A549 (cell line): ENCODE measurements at regions not wholly inside any gene's neighbourhood (a gene's known extent, or its start where the extent isn't known, plus 50 kb on each side); places are given as distances from the start of the nearest gene placed in this dataset.

Experiments
- ATAC-seq, 2 experiments: fragments of 200-7000 bp in 1 of 2; fragments of >200 bp in 1 of 2; cut with Nextera tagmentation in 1 of 2; cut with Tn5 transposase in 1 of 2; 3 replicates each; pipeline versions ENCODE4 v1.8.0 to v1.9.1; 2018 to 2020; ENCODE audit warnings: mild to moderate bottlenecking in 1 of 2, moderate library complexity in 1 of 2
- CTCF ChIA-PET: fragments of 300-600 bp; sonication (Branson Sonifier 250); formaldehyde crosslinking; extraction: SDS; loops from one replicate; lab custom pipeline; 2021; ENCODE audit warnings: antibody characterized with exemption, inconsistent platforms; lab: Yijun Ruan, JAX
- POLR2A ChIA-PET: fragments of 350-600 bp; formaldehyde crosslinking; extraction: SDS; loops from one replicate; lab custom pipeline; 2021; ENCODE audit warnings: antibody characterized with exemption, inconsistent platforms; lab: Yijun Ruan, JAX
- DNase-seq, 2 experiments: peaks; one replicate each; pipeline versions ENCODE4 v3.0.0 to v3.0.0-alpha.2; 2011 to 2016; ENCODE audit warnings: low read depth in 1 of 2, low spot score in 1 of 2
- FAIRE-seq: peaks from 2 replicates; lab custom pipeline; 2011; peaks lifted over from hg19 to GRCh38; lab: Jason Lieb, UNC
- H3K27ac ChIP-seq, 2 experiments: fragments of >200 bp; sonication (Bioruptor Twin); formaldehyde crosslinking; 3 replicates each; pipeline ENCODE4 v1.5.1; 2016 to 2017
- H3K4me1 ChIP-seq: fragments of >200 bp; sonication (Bioruptor Twin); formaldehyde crosslinking; 3 replicates; pipeline ENCODE4 v1.6.1; 2016
- H3K4me2 ChIP-seq: fragments of >200 bp; sonication (Bioruptor Twin); formaldehyde crosslinking; 3 replicates; pipeline ENCODE4 v1.6.1; 2016
- H3K4me3 ChIP-seq: fragments of >200 bp; sonication (Bioruptor Twin); formaldehyde crosslinking; 3 replicates; pipeline ENCODE4 v1.5.1; 2016
- H3K9me3 ChIP-seq: fragments of >200 bp; sonication (Bioruptor Twin); formaldehyde crosslinking; 3 replicates; pipeline ENCODE4 v1.6.1; 2016
- ATOH8 ChIP-seq: fragments of 250-450 bp; sonication (Bioruptor Pico); IDR thresholded peaks from 2 replicates; pipeline ENCODE4 v1.5.0; 2020; ENCODE audit warnings: low read depth, mild to moderate bottlenecking, moderate library complexity
- CHD2 ChIP-seq: fragments of 150-350 bp; IDR thresholded peaks from 2 replicates; pipeline ENCODE4 v1.6.1; 2014; ENCODE audit warnings: low read length; ENCODE audit not compliant: partially characterized antibody
- EHF ChIP-seq: fragments of 250-450 bp; sonication (Bioruptor Pico); IDR thresholded peaks from 2 replicates; pipeline ENCODE4 v1.5.0; 2020; ENCODE audit warnings: mild to moderate bottlenecking
- EHMT2 ChIP-seq: fragments of 200-600 bp; sonication (generic); IDR thresholded peaks from 2 replicates; pipeline ENCODE4 v1.6.1; 2016; ENCODE audit warnings: antibody characterized with exemption, low read depth, mild to moderate bottlenecking, moderate library complexity
- GATA3 ChIP-seq: IDR thresholded peaks from 2 replicates; pipeline ENCODE4 v1.6.1; 2012; ENCODE audit warnings: borderline replicate concordance
- HEYL ChIP-seq: fragments of 250-450 bp; sonication (Bioruptor Pico); IDR thresholded peaks from 2 replicates; pipeline ENCODE4 v1.8.0; 2021; ENCODE audit warnings: mild to moderate bottlenecking, moderate library complexity
- HOXA7 ChIP-seq: fragments of 250-450 bp; sonication (Bioruptor Pico); IDR thresholded peaks from 2 replicates; pipeline ENCODE4 v1.5.0; 2020; ENCODE audit warnings: mild to moderate bottlenecking, moderate library complexity
- HOXB5 ChIP-seq: fragments of 250-450 bp; sonication (Bioruptor Pico); IDR thresholded peaks from 2 replicates; pipeline ENCODE4 v1.5.0; 2020; ENCODE audit warnings: mild to moderate bottlenecking, moderate library complexity
- JUN ChIP-seq, 2 experiments: fragments of >200 bp; sonication (Bioruptor Twin); formaldehyde crosslinking; IDR thresholded peaks; 2 replicates in 1 of 2; 3 replicates in 1 of 2; pipeline ENCODE4 v1.6.1; 2016 to 2017
- JUNB ChIP-seq: fragments of >200 bp; sonication (Bioruptor Twin); formaldehyde crosslinking; IDR thresholded peaks from 2 replicates; pipeline ENCODE4 v1.6.1; 2016
- KDM1A ChIP-seq: fragments of 200-600 bp; sonication (generic); IDR thresholded peaks from 2 replicates; pipeline ENCODE4 v1.6.1; 2016; ENCODE audit warnings: low read depth, mild to moderate bottlenecking
- POLR2A ChIP-seq: IDR thresholded peaks from 2 replicates; pipeline ENCODE4 v1.6.1; 2012; ENCODE audit warnings: mild to moderate bottlenecking, low read length
- POLR2AphosphoS2 ChIP-seq: conservative IDR thresholded peaks from 2 replicates; pipeline ENCODE4 v1.6.1; 2012; ENCODE audit warnings: low read length, improper control_type of control experiment, inconsistent platforms
- RAD21 ChIP-seq, 2 experiments: fragments of >200 bp in 1 of 2; sonication (Bioruptor Twin) in 1 of 2; formaldehyde crosslinking in 1 of 2; IDR thresholded peaks in 1 of 2; conservative IDR thresholded peaks in 1 of 2; 2 replicates in 1 of 2; 3 replicates in 1 of 2; pipeline ENCODE4 v1.6.1; 2012 to 2018; ENCODE audit warnings: inconsistent platforms in 1 of 2
- RFX5 ChIP-seq: fragments of 450-650 bp; IDR thresholded peaks from 2 replicates; pipeline ENCODE4 v1.7.1; 2014; ENCODE audit warnings: antibody characterized with exemption, mild to moderate bottlenecking, moderate library complexity
- SMC3 ChIP-seq: fragments of >200 bp; sonication (Bioruptor Twin); formaldehyde crosslinking; IDR thresholded peaks from 3 replicates; pipeline ENCODE4 v1.6.1; 2018; ENCODE audit warnings: inconsistent platforms
- ZC3H11A ChIP-seq: fragments of 450-650 bp; IDR thresholded peaks from 2 replicates; pipeline ENCODE4 v1.6.1; 2014; ENCODE audit warnings: antibody characterized with exemption, mild to moderate bottlenecking
- ZFP36 ChIP-seq: fragments of 450-650 bp; IDR thresholded peaks from 2 replicates; pipeline ENCODE4 v1.6.1; 2014; ENCODE audit warnings: borderline replicate concordance; ENCODE audit not compliant: partially characterized antibody
- ZNF302 ChIP-seq: fragments of 250-450 bp; sonication (Bioruptor Pico); IDR thresholded peaks from 2 replicates; pipeline ENCODE4 v1.9.0; 2021; ENCODE audit warnings: inconsistent platforms, mild to moderate bottlenecking, moderate library complexity
- WGBS: methylation state at CpG from one replicate; pipeline ENCODE4 v1.1.6; 2017; ENCODE audit errors: missing lambda C conversion rate; 5-methylcytosine and 5-hydroxymethylcytosine counted together
- TF ChIP-seq, protein P1 (sequence below): IDR thresholded peaks from 2 replicates; pipeline ENCODE4 v1.6.1; 2012
- TF ChIP-seq, protein P2 (sequence below): fragments of 200-600 bp; sonication (generic); IDR thresholded peaks from 2 replicates; pipeline ENCODE4 v1.6.1; 2016; ENCODE audit warnings: antibody characterized with exemption, mild to moderate bottlenecking, moderate library complexity
- TF ChIP-seq, protein P3 (sequence below): fragments of 250-450 bp; sonication (Bioruptor Pico); IDR thresholded peaks from 2 replicates; pipeline ENCODE4 v1.5.0; 2021; ENCODE audit warnings: mild to moderate bottlenecking, moderate library complexity, borderline replicate concordance

DNA sequence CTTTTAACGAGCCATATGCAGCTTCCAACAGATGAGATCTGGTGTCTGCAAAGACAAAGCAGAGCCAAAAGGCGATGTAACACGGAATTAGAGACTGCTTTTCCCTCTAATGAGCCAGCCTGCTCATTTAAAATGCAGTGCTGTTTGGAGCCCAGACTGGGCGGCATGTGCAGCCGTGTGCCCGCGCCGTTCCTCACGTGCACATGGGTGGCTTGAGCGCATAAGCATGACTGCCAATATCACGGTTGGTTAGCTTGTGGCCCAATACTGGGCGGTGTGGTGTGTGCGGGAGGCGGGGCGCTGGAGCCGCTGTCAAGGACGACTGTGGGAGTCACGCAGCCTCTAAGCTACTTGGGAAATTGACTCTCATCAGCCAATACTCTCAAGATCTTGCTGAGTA is 87.0 kb upstream of the SCOC start:
- ATAC-seq (no peak), FAIRE-seq (no peak), DNase-seq (no peak)
- WGBS: 77% methylated on average over 18 of the region's 18 CpGs
- Histone ChIP-seq H3K4me2 (no peak overlapping the region), H3K27ac (no peak overlapping the region), H3K9me3 (no peaks in the 10 kb centered on the region), H3K4me3 (no peak overlapping the region), H3K4me1 (no peaks in the 10 kb centered on the region)
- TF ChIP-seq, protein P1, sequence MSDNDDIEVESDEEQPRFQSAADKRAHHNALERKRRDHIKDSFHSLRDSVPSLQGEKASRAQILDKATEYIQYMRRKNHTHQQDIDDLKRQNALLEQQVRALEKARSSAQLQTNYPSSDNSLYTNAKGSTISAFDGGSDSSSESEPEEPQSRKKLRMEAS: no peak
- TF ChIP-seq CHD2 (no peak), POLR2AphosphoS2 (no peak), ZNF302 (CRISPR knock-in tag) (no peak), RAD21 (conservative IDR thresholded peaks at IDR 0.05 in 1 of 2, IDR thresholded peaks at IDR 0.05 in 1 of 2) (no peak)
- TF ChIP-seq, protein P2, sequence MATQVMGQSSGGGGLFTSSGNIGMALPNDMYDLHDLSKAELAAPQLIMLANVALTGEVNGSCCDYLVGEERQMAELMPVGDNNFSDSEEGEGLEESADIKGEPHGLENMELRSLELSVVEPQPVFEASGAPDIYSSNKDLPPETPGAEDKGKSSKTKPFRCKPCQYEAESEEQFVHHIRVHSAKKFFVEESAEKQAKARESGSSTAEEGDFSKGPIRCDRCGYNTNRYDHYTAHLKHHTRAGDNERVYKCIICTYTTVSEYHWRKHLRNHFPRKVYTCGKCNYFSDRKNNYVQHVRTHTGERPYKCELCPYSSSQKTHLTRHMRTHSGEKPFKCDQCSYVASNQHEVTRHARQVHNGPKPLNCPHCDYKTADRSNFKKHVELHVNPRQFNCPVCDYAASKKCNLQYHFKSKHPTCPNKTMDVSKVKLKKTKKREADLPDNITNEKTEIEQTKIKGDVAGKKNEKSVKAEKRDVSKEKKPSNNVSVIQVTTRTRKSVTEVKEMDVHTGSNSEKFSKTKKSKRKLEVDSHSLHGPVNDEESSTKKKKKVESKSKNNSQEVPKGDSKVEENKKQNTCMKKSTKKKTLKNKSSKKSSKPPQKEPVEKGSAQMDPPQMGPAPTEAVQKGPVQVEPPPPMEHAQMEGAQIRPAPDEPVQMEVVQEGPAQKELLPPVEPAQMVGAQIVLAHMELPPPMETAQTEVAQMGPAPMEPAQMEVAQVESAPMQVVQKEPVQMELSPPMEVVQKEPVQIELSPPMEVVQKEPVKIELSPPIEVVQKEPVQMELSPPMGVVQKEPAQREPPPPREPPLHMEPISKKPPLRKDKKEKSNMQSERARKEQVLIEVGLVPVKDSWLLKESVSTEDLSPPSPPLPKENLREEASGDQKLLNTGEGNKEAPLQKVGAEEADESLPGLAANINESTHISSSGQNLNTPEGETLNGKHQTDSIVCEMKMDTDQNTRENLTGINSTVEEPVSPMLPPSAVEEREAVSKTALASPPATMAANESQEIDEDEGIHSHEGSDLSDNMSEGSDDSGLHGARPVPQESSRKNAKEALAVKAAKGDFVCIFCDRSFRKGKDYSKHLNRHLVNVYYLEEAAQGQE: no peak
- ChIA-PET POLR2A (no interaction called here), CTCF (no interaction called here)

GRCh38 chr4:140284456-140284855 is 89.0 kb upstream of the SCOC start:
- FAIRE-seq: no peak
- no peaks in the 10 kb centered on the region for H3K4me1 ChIP-seq
- 90% methylated on average over 2 of the region's 2 CpGs for WGBS
- no peak overlapping the region for H3K27ac ChIP-seq
- TF ChIP-seq EHF (CRISPR knock-in tag) (no peak), ZNF302 (CRISPR knock-in tag) (no peak), GATA3 (no peak), HEYL (CRISPR knock-in tag) (no peak), ATOH8 (CRISPR knock-in tag) (no peak), RAD21 (conservative IDR thresholded peaks at IDR 0.05 in 1 of 2, IDR thresholded peaks at IDR 0.05 in 1 of 2) (no peak), SMC3 (no peak), ZC3H11A (no peak), ZFP36 (no peak), JUN (IDR thresholded peaks at IDR 0.05) (no peak), JUNB (no peak), HOXB5 (no peak), EHMT2 (no peak), CHD2 (no peak), KDM1A (no peak), HOXA7 (no peak), POLR2A (no peak), RFX5 (no peak)
- TF ChIP-seq, protein P3, sequence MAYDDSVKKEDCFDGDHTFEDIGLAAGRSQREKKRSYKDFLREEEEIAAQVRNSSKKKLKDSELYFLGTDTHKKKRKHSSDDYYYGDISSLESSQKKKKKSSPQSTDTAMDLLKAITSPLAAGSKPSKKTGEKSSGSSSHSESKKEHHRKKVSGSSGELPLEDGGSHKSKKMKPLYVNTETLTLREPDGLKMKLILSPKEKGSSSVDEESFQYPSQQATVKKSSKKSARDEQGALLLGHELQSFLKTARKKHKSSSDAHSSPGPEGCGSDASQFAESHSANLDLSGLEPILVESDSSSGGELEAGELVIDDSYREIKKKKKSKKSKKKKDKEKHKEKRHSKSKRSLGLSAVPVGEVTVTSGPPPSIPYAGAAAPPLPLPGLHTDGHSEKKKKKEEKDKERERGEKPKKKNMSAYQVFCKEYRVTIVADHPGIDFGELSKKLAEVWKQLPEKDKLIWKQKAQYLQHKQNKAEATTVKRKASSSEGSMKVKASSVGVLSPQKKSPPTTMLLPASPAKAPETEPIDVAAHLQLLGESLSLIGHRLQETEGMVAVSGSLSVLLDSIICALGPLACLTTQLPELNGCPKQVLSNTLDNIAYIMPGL (CRISPR knock-in tag): no peak
- no peak for ATAC-seq
- no peaks in the 10 kb centered on the region for H3K9me3 ChIP-seq
- no peak overlapping the region for H3K4me2 ChIP-seq
- CTCF ChIA-PET: no interaction called here
- DNase-seq: no peak
- no peak overlapping the region for H3K4me3 ChIP-seq
- POLR2A ChIA-PET: no interaction called here
